ENCODE measurements at regions not wholly inside any gene's neighbourhood (a gene's known extent, or its start where the extent isn't known, plus 50 kb on each side); places are given as distances from the start of the nearest gene placed in this dataset.

GRCh38 chr2:57720728-57721627 lies 325.6 kb upstream of the VRK2 start:
- DNase-seq, result peak; percentile 60
- H3K36me3 ChIP-seq (replicated peaks; ENCODE audit: control insufficient read depth, insufficient read depth, low read length), result no peaks in the 10 kb centered on the region
- no peaks in the 10 kb centered on the region for H3K27me3 ChIP-seq (ENCODE audit: control insufficient read depth, insufficient read depth, low read length)
- no peak overlapping the region for H3K4me3 ChIP-seq (ENCODE audit: insufficient read depth, low read depth, low read length)

DNA sequence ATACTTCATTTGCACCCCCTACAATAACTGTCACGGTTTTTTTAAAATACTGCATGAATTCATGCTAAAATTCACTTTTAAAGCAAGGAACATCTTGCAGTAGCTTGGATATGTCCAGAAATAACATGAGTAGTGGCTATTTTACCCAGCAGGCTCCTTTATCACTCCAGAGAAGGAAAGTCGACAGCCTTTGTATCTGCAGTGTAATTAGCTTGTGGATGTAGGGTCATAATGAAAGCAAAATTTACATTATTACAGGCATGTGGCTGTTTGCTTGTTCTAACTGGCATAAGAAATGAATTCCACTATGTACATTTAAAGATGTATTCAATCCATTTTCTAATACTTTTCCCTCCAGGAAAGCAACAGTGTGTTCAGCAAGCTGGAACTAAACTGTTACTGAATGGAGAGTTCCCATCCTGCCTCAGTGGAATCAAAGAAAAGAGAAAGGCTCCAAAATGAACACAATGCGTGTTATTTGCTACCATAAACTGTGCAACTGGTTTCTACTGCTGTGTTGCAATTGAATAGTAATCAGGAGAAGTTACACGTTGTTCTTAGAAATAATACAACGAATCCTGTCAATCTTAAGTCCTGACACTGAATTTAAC lies 321.2 kb upstream of the VRK2 start:
- no peak for DNase-seq

GRCh38 chr2:57726294-57726693 lies 320.3 kb upstream of the VRK2 start:
- no peak for DNase-seq
- no peak overlapping the region for H3K4me3 ChIP-seq (ENCODE audit: insufficient read depth, low read depth, low read length)
- H3K36me3 ChIP-seq (replicated peaks; ENCODE audit: control insufficient read depth, insufficient read depth, low read length), result no peaks in the 10 kb centered on the region
- H3K27me3 ChIP-seq (ENCODE audit: control insufficient read depth, insufficient read depth, low read length), result no peaks in the 10 kb centered on the region

More for the DNA sequence above, 321.2 kb upstream of the VRK2 start:
- Histone ChIP-seq H3K36me3 (replicated peaks; ENCODE audit: control insufficient read depth, insufficient read depth, low read length) (no peaks in the 10 kb centered on the region), H3K27me3 (ENCODE audit: control insufficient read depth, insufficient read depth, low read length) (no peaks in the 10 kb centered on the region), H3K4me3 (ENCODE audit: insufficient read depth, low read depth, low read length) (no peak overlapping the region)

- Histone ChIP-seq H3K27me3 (ENCODE audit: control insufficient read depth, insufficient read depth, low read length) (no peaks in the 10 kb centered on the region), H3K4me3 (ENCODE audit: insufficient read depth, low read depth, low read length) (no peak overlapping the region), H3K36me3 (replicated peaks; ENCODE audit: control insufficient read depth, insufficient read depth, low read length) (no peaks in the 10 kb centered on the region)
- DNase-seq, result no peak
These were observed 317.9 kb upstream of the VRK2 start for GRCh38 chr2:57728691-57729090.

DNA sequence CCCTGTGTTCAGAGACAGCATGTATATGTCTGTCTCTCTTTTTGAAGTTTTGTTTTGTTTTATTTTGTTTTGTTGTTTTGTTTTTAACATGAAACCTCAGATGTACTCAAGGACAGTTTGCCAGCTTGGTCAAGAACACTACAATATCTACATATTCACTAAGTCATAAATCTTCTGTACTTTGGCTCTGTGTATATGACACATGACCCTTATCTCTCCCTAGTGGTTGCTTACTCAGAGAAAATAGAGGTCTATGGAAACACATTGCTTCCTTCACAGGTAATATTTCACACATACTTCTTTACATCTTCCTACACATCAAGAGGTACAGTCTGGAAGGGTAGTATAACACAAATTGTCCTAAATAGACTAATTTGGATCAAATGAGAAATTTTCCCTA lies 312.6 kb upstream of the VRK2 start:
- Histone ChIP-seq H3K36me3 (replicated peaks; ENCODE audit: control insufficient read depth, insufficient read depth, low read length) (no peaks in the 10 kb centered on the region), H3K27me3 (ENCODE audit: control insufficient read depth, insufficient read depth, low read length) (no peaks in the 10 kb centered on the region), H3K4me3 (ENCODE audit: insufficient read depth, low read depth, low read length) (no peak overlapping the region)
- DNase-seq, result no peak

DNA sequence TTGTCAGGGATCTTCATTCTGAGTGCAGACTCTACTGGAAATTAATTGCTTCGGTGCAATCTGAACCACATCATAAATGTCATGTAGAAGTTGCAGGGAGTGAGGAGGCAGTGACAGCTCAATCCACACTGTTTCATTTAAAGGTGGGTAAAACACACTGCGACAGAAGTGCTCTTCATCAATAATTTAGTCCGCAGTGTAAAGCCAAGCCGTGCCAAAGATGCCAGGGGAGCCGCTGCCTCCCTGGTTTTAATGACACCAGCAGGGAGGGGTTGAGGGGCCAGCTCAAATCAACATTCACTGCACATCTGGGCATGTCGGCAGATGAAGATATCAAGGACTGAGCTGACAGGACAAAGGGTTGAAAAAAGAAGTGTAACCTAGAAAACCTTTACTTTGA lies 305.7 kb upstream of the VRK2 start:
- no peak overlapping the region for H3K4me3 ChIP-seq (ENCODE audit: insufficient read depth, low read depth, low read length)
- H3K27me3 ChIP-seq (ENCODE audit: control insufficient read depth, insufficient read depth, low read length), result no peaks in the 10 kb centered on the region
- H3K36me3 ChIP-seq (replicated peaks; ENCODE audit: control insufficient read depth, insufficient read depth, low read length), result no peaks in the 10 kb centered on the region
- DNase-seq, result no peak

DNA sequence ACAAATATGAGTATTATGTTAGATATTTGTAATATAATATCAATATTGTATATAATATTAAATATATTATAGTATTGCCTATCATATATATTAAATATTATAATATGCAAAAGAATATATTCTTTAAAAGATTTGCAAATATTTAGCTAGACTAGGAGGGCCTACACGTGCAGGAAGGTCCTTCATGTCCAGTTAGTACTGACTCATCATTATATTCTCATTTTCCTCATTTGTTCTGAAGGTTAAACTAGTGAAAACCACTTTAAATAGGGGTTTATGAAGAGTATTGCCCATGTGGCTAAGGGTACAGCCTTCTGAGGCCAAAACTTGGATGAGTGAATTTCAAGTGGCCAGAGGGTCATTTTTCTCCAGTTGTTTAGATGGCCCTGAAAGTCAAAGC lies 293.0 kb upstream of the VRK2 start:
- H3K36me3 ChIP-seq (replicated peaks; ENCODE audit: control insufficient read depth, insufficient read depth, low read length), result no peaks in the 10 kb centered on the region
- H3K4me3 ChIP-seq (ENCODE audit: insufficient read depth, low read depth, low read length), result no peak overlapping the region
- DNase-seq, result no peak
- no peaks in the 10 kb centered on the region for H3K27me3 ChIP-seq (ENCODE audit: control insufficient read depth, insufficient read depth, low read length)

DNA sequence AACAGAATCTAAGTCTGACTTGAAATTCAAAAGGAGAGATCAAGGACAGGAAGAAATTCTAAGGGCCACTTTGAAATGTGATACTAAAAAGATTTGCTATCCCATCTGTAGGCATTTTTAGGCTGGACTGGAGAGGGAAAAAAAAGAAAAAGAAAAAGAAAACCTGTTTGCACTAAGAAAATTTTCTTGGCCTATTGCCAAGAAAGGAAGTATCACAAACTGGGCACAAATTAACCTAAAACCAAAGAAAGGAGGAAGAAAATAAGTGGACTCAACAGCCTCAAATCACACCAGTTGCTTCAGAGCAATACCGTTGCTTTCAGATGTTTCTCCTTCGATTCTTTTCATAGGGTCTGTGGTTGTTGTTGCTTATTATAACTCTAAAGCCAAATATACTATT lies 287.9 kb upstream of the VRK2 start:
- Histone ChIP-seq H3K36me3 (replicated peaks; ENCODE audit: control insufficient read depth, insufficient read depth, low read length) (no peaks in the 10 kb centered on the region), H3K27me3 (ENCODE audit: control insufficient read depth, insufficient read depth, low read length) (no peaks in the 10 kb centered on the region), H3K4me3 (ENCODE audit: insufficient read depth, low read depth, low read length) (no peak overlapping the region)
- no peak for DNase-seq

DNA sequence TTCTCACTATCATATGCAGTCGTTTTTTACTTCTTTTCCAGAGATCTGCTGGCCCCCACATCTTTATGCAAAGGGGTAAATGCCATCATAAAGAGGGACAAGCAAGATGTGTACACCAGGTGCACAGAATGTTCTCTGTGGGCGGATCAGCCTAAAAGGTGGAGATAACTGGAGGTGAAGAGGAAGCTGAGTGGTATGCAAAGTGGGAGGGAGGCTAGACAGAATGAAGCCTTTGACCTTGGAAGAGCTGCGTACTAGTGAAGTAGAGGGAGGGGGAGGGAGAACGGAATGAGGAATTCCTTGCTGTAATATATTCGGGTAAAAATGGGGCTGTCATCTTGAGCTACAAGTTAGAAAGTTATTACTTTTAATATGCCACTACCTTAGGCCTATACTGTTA lies 287.5 kb upstream of the VRK2 start:
- no peak overlapping the region for H3K4me3 ChIP-seq (ENCODE audit: insufficient read depth, low read depth, low read length)
- H3K36me3 ChIP-seq (replicated peaks; ENCODE audit: control insufficient read depth, insufficient read depth, low read length), result no peaks in the 10 kb centered on the region
- no peak for DNase-seq
- H3K27me3 ChIP-seq (ENCODE audit: control insufficient read depth, insufficient read depth, low read length), result no peaks in the 10 kb centered on the region

GRCh38 chr2:57759822-57760300 lies 286.7 kb upstream of the VRK2 start:
- DNase-seq, result peak; percentile 67
- H3K27me3 ChIP-seq (ENCODE audit: control insufficient read depth, insufficient read depth, low read length), result no peaks in the 10 kb centered on the region
- no peaks in the 10 kb centered on the region for H3K36me3 ChIP-seq (replicated peaks; ENCODE audit: control insufficient read depth, insufficient read depth, low read length)
- peak overlapping the region; percentile 18; the same call in 1 of the 2 replicates for H3K4me3 ChIP-seq (ENCODE audit: insufficient read depth, low read depth, low read length)

- H3K36me3 ChIP-seq (replicated peaks; ENCODE audit: control insufficient read depth, insufficient read depth, low read length), result no peaks in the 10 kb centered on the region
- DNase-seq, result no peak
- H3K4me3 ChIP-seq (ENCODE audit: insufficient read depth, low read depth, low read length), result no peak overlapping the region; the same call in 1 of the 2 replicates
- no peaks in the 10 kb centered on the region for H3K27me3 ChIP-seq (ENCODE audit: control insufficient read depth, insufficient read depth, low read length)
These were observed 286.2 kb upstream of the VRK2 start for GRCh38 chr2:57760381-57760801.

DNA sequence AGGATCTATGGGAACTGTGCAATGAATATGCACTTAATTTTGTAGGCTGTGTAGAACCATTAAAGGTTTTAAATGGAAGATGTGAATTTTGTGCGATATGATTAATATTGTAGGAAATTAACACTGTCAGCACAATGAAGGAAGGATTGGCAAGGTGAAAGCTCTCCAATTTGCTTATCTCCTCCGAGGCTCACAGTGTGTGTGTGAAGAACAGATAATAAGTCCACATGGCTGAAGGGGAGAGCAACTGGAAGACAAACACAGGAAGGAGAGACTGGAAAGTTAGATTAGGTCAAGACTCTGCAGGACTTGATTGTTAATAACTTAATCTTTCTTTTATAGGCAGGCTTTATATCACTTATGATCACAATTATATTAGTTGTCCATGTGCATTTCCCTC lies 269.7 kb upstream of the VRK2 start:
- no peaks in the 10 kb centered on the region for H3K27me3 ChIP-seq (ENCODE audit: control insufficient read depth, insufficient read depth, low read length)
- H3K4me3 ChIP-seq (ENCODE audit: insufficient read depth, low read depth, low read length), result no peak overlapping the region
- DNase-seq, result no peak
- H3K36me3 ChIP-seq (replicated peaks; ENCODE audit: control insufficient read depth, insufficient read depth, low read length), result no peaks in the 10 kb centered on the region

DNA sequence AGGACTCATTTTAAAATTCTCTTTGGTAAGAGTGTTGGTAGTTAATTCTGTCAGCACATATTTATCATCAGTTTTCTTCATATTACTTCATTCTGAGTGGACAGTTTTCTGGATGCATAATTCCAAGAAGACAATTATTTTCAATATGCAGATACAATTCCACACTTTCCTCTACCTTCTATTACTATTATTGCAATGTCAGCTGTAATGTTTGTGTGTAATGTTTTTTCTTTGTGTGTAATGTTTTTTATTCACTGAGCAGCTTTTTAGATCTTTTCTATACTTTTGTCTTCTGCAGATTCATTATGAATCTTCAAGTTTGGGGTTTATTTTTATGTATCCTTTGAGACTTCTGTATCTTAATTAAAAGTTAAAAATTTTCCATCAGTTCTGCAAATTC lies 264.0 kb upstream of the VRK2 start:
- DNase-seq, result no peak
- Histone ChIP-seq H3K27me3 (ENCODE audit: control insufficient read depth, insufficient read depth, low read length) (no peaks in the 10 kb centered on the region), H3K36me3 (replicated peaks; ENCODE audit: control insufficient read depth, insufficient read depth, low read length) (no peaks in the 10 kb centered on the region), H3K4me3 (ENCODE audit: insufficient read depth, low read depth, low read length) (no peak overlapping the region)

- no peak overlapping the region for H3K4me3 ChIP-seq (ENCODE audit: insufficient read depth, low read depth, low read length)
- no peaks in the 10 kb centered on the region for H3K36me3 ChIP-seq (replicated peaks; ENCODE audit: control insufficient read depth, insufficient read depth, low read length)
- H3K27me3 ChIP-seq (ENCODE audit: control insufficient read depth, insufficient read depth, low read length), result no peaks in the 10 kb centered on the region
- DNase-seq, result no peak
These were observed 253.3 kb upstream of the VRK2 start for GRCh38 chr2:57793310-57793709.

GRCh38 chr2:57796527-57796926 lies 250.1 kb upstream of the VRK2 start:
- no peak overlapping the region for H3K4me3 ChIP-seq (ENCODE audit: insufficient read depth, low read depth, low read length)
- DNase-seq, result peak; percentile 51

More at GRCh38 chr2:57796527-57796926, 250.1 kb upstream of the VRK2 start:
- Histone ChIP-seq H3K36me3 (replicated peaks; ENCODE audit: control insufficient read depth, insufficient read depth, low read length) (no peaks in the 10 kb centered on the region), H3K27me3 (ENCODE audit: control insufficient read depth, insufficient read depth, low read length) (no peaks in the 10 kb centered on the region)
